HepG2 (cell line): ENCODE measurements at regions not wholly inside any gene's neighbourhood (a gene's known extent, or its start where the extent isn't known, plus 50 kb on each side); places are given as distances from the start of the nearest gene placed in this dataset.

Experiments used
- ARID3A ChIP-seq: IDR thresholded peaks from 2 replicates; pipeline ENCODE4 v1.6.1; 2012; ENCODE audit warnings: low read depth, low read length, improper control_type of control experiment
- CHCHD3 ChIP-seq: sonication (generic); formaldehyde crosslinking; IDR thresholded peaks from 2 replicates; pipeline ENCODE4 v1.8.0; 2022; ENCODE audit warnings: mild to moderate bottlenecking, missing genetic modification reagents, moderate library complexity
- CREB3 ChIP-seq: sonication (generic); formaldehyde crosslinking; IDR thresholded peaks from 2 replicates; pipeline ENCODE4 v1.5.0; 2020; ENCODE audit warnings: missing genetic modification reagents
- E2F5 ChIP-seq: sonication (generic); formaldehyde crosslinking; conservative IDR thresholded peaks from 2 replicates; pipeline ENCODE4 v1.4.0; 2020; ENCODE audit warnings: missing genetic modification reagents
- HIC2 ChIP-seq: sonication (generic); formaldehyde crosslinking; IDR thresholded peaks from 2 replicates; pipeline ENCODE4 v1.9.0; 2022; ENCODE audit warnings: low read depth, missing genetic modification reagents
- MTF1 ChIP-seq: sonication (generic); formaldehyde crosslinking; IDR thresholded peaks from 2 replicates; pipeline ENCODE4 v1.5.0; 2020; ENCODE audit warnings: missing genetic modification reagents
- MYC ChIP-seq: sonication (generic); formaldehyde crosslinking; IDR thresholded peaks from 2 replicates; pipeline ENCODE4 v1.9.0; 2021; ENCODE audit warnings: missing genetic modification reagents, borderline replicate concordance
- NCOA1 ChIP-seq: sonication (generic); formaldehyde crosslinking; IDR thresholded peaks from 2 replicates; pipeline ENCODE4 v1.9.0; 2021; ENCODE audit warnings: missing genetic modification reagents
- NFE2L2 ChIP-seq: fragments of 150-350 bp; IDR thresholded peaks from 2 replicates; pipeline ENCODE4 v1.6.1; 2014; ENCODE audit warnings: low read length
- NPAS2 ChIP-seq: sonication (generic); formaldehyde crosslinking; IDR thresholded peaks from 2 replicates; pipeline ENCODE4 v1.8.0; 2022; ENCODE audit warnings: mild to moderate bottlenecking, missing genetic modification reagents, borderline replicate concordance
- PBX2 ChIP-seq: IDR thresholded peaks from 2 replicates; pipeline ENCODE4 v1.6.1; 2016; ENCODE audit warnings: control low read depth
- PRMT3 ChIP-seq: sonication (generic); formaldehyde crosslinking; IDR thresholded peaks from 2 replicates; pipeline ENCODE4 v1.8.1; 2022; ENCODE audit warnings: low read depth, mild to moderate bottlenecking, moderate library complexity, missing genetic modification reagents, borderline replicate concordance
- REPIN1 ChIP-seq: sonication (generic); formaldehyde crosslinking; IDR thresholded peaks from 2 replicates; pipeline ENCODE4 v1.8.0; 2022; ENCODE audit warnings: missing genetic modification reagents, low read depth, mild to moderate bottlenecking, borderline replicate concordance
- RNF2 ChIP-seq: fragments of 450-650 bp; conservative IDR thresholded peaks from 2 replicates; pipeline ENCODE4 v1.6.1; 2016; ENCODE audit warnings: low read depth
- TOE1 ChIP-seq: sonication (generic); formaldehyde crosslinking; IDR thresholded peaks from 2 replicates; pipeline ENCODE4 v1.4.0; 2020; ENCODE audit warnings: mild to moderate bottlenecking, missing genetic modification reagents
- ZFP36L2 ChIP-seq: sonication (generic); formaldehyde crosslinking; IDR thresholded peaks from 2 replicates; pipeline ENCODE4 v1.4.0; 2020; ENCODE audit warnings: missing genetic modification reagents
- ZFP37 ChIP-seq: sonication (generic); formaldehyde crosslinking; IDR thresholded peaks from 2 replicates; pipeline ENCODE4 v1.4.0; 2020; ENCODE audit warnings: missing genetic modification reagents, borderline replicate concordance
- ZFX ChIP-seq: sonication (generic); formaldehyde crosslinking; IDR thresholded peaks from 2 replicates; pipeline ENCODE4 v1.4.0; 2020; ENCODE audit warnings: mild to moderate bottlenecking, low read depth, missing genetic modification reagents, moderate library complexity
- ZMYM2 ChIP-seq: sonication (generic); formaldehyde crosslinking; IDR thresholded peaks from 2 replicates; pipeline ENCODE4 v1.8.0; 2022; ENCODE audit warnings: mild to moderate bottlenecking, missing genetic modification reagents
- ZNF101 ChIP-seq: sonication (generic); formaldehyde crosslinking; IDR thresholded peaks from 2 replicates; pipeline ENCODE4 v1.4.0; 2020; ENCODE audit warnings: mild to moderate bottlenecking, low read depth, missing genetic modification reagents, borderline replicate concordance
- ZNF451 ChIP-seq: sonication (generic); formaldehyde crosslinking; IDR thresholded peaks from 2 replicates; pipeline ENCODE4 v1.5.0; 2020; ENCODE audit warnings: mild to moderate bottlenecking, missing genetic modification reagents
- ZNF549 ChIP-seq: sonication (generic); formaldehyde crosslinking; IDR thresholded peaks from 2 replicates; pipeline ENCODE4 v1.5.0; 2020; ENCODE audit warnings: missing genetic modification reagents
- ZUFSP ChIP-seq: sonication (generic); formaldehyde crosslinking; IDR thresholded peaks from 2 replicates; pipeline ENCODE4 v1.9.0; 2021; ENCODE audit warnings: missing genetic modification reagents, mild to moderate bottlenecking, borderline replicate concordance

GRCh38 chr21:38917043-38917774 is 111.5 kb downstream of the ETS2 start (continued):
- TF ChIP-seq ARID3A = peak; percentile 86
- no peak for TF ChIP-seq NCOA1 (CRISPR knock-in tag)
- no peak for TF ChIP-seq CREB3 (CRISPR knock-in tag)
- no peak for TF ChIP-seq NPAS2 (CRISPR knock-in tag)
- no peak for TF ChIP-seq ZMYM2
- TF ChIP-seq ZUFSP (CRISPR knock-in tag) = no peak
- no peak for TF ChIP-seq ZNF451 (CRISPR knock-in tag)
- no peak for TF ChIP-seq NFE2L2
- TF ChIP-seq CHCHD3 (CRISPR knock-in tag) = no peak
- TF ChIP-seq RNF2 = no peak
- TF ChIP-seq PBX2 (CRISPR knock-in tag) = no peak
- no peak for TF ChIP-seq PRMT3
- no peak for TF ChIP-seq TOE1
- no peak for TF ChIP-seq ZFP36L2 (CRISPR knock-in tag)
- no peak for TF ChIP-seq REPIN1 (CRISPR knock-in tag)
- TF ChIP-seq HIC2 = no peak
- no peak for TF ChIP-seq ZFP37 (CRISPR knock-in tag)
- no peak for TF ChIP-seq MTF1
- no peak for TF ChIP-seq E2F5
- no peak for TF ChIP-seq ZNF101
- TF ChIP-seq ZFX = peak; percentile 58; the same call in 1 of the 2 replicates
- no peak for TF ChIP-seq ZNF549 (CRISPR knock-in tag)
- no peak for TF ChIP-seq MYC (CRISPR knock-in tag)
